ENCODE measurements at regions not wholly inside any gene's neighbourhood (a gene's known extent, or its start where the extent isn't known, plus 50 kb on each side); places are given as distances from the start of the nearest gene placed in this dataset.

DNA sequence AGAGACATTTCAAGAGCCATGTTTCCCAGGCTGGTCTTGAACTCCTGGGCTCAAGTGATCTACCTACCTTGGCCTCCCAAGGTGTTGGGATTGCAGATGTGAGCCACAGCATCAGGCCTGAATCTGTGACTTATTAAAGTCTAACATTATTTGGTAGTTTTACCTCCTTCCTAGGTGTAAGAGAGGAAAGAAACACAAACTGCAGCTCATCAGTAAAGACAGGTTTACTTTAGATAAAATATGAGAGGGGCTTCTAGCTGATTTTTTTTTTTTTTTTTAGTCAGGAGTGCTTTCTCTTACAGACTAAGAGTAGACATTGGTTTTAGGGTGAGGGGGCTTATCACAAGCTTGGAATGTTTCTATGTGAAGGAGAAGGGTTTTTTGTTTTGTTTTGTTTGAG is 63.9 kb upstream of the RNU6-1 start:
- Histone ChIP-seq H3K23me2 (ENCODE audit: insufficient read length, low read depth, low read length, poor library complexity, severe bottlenecking) (no peaks in the 10 kb centered on the region), H3K27me3 (ENCODE audit: insufficient read depth, low read length) (no peaks in the 10 kb centered on the region), H4K8ac (replicated peaks; ENCODE audit: insufficient read length, low read depth, low read length) (no peak overlapping the region), H3K14ac (ENCODE audit: insufficient read depth, low read length) (no peak overlapping the region), H2BK15ac (ENCODE audit: low read depth, low read length) (no peak overlapping the region), H2BK5ac (ENCODE audit: insufficient read length, low read length) (no peak overlapping the region), H3T11ph (ENCODE audit: low read length) (no peak overlapping the region), H3K27ac (ENCODE audit: insufficient read length, low read depth, low read length) (no peak overlapping the region), H3K18ac (ENCODE audit: insufficient read length, low read depth, low read length) (no peak overlapping the region), H4K91ac (ENCODE audit: insufficient read length, low read depth, low read length) (no peak overlapping the region), H3K9me3 (ENCODE audit: control insufficient read depth, low read depth, low read length) (no peaks in the 10 kb centered on the region), H3K4me1 (ENCODE audit: insufficient read depth, low read length) (peaks cover 2% of the 10 kb centered on the region; the same call in 1 of the 2 replicates), H4K5ac (ENCODE audit: insufficient read length, low read depth, low read length) (no peak overlapping the region), H2BK120ac (ENCODE audit: low read depth, low read length, poor library complexity, severe bottlenecking) (no peak overlapping the region), H3K79me2 (ENCODE audit: insufficient read depth, low read length) (no peaks in the 10 kb centered on the region), H3K4ac (ENCODE audit: low read depth, low read length) (no peak overlapping the region), H3K9ac (ENCODE audit: extremely low read depth, insufficient read length, low read length) (no peak overlapping the region), H2BK20ac (ENCODE audit: low read depth, low read length, poor library complexity, severe bottlenecking) (no peak overlapping the region), H3K23ac (ENCODE audit: insufficient read length, low read depth, low read length) (no peak overlapping the region), H2BK12ac (ENCODE audit: insufficient read length, low read depth, low read length) (no peak overlapping the region), H4K20me1 (ENCODE audit: control insufficient read depth, insufficient read depth, insufficient read length) (no peaks in the 10 kb centered on the region), H3K79me1 (ENCODE audit: insufficient read depth, low read depth, low read length, poor library complexity, severe bottlenecking) (no peaks in the 10 kb centered on the region), H3K56ac (ENCODE audit: insufficient read length, low read depth, low read length) (no peak overlapping the region), H2AK5ac (ENCODE audit: insufficient read length, low read length) (no peak overlapping the region), H3K4me2 (ENCODE audit: insufficient read depth, insufficient read length, low read length) (no peak overlapping the region), H2AFZ (ENCODE audit: low read length) (no peak overlapping the region)
- H3K4me1 Mint-ChIP-seq: peaks cover 12 to 16% of the 10 kb centered on the region in 2 experiments
- TF ChIP-seq, protein P1, sequence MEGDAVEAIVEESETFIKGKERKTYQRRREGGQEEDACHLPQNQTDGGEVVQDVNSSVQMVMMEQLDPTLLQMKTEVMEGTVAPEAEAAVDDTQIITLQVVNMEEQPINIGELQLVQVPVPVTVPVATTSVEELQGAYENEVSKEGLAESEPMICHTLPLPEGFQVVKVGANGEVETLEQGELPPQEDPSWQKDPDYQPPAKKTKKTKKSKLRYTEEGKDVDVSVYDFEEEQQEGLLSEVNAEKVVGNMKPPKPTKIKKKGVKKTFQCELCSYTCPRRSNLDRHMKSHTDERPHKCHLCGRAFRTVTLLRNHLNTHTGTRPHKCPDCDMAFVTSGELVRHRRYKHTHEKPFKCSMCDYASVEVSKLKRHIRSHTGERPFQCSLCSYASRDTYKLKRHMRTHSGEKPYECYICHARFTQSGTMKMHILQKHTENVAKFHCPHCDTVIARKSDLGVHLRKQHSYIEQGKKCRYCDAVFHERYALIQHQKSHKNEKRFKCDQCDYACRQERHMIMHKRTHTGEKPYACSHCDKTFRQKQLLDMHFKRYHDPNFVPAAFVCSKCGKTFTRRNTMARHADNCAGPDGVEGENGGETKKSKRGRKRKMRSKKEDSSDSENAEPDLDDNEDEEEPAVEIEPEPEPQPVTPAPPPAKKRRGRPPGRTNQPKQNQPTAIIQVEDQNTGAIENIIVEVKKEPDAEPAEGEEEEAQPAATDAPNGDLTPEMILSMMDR (conservative IDR thresholded peaks at IDR 0.05): no peak
- H3K36me3 Mint-ChIP-seq (ENCODE audit: insufficient read depth in 1 of 3, low read depth in 3 of 3): peaks cover 2 to 34% (median 5%) of the 10 kb centered on the region in 3 experiments; a peak in 6 of 7 replicates
- H3K4me3 Mint-ChIP-seq: no peak overlapping the region
- DNase-seq: no peak
- no peak overlapping the region; a peak in 1 of 7 replicates for H3K27ac Mint-ChIP-seq
- peaks cover 23 to 29% of the 10 kb centered on the region in 2 experiments for H3K9me3 Mint-ChIP-seq
- H3K27me3 Mint-ChIP-seq (ENCODE audit: low read depth): no peaks in the 10 kb centered on the region
